ENCODE measurements at regions not wholly inside any gene's neighbourhood (a gene's known extent, or its start where the extent isn't known, plus 50 kb on each side); places are given as distances from the start of the nearest gene placed in this dataset.

DNA sequence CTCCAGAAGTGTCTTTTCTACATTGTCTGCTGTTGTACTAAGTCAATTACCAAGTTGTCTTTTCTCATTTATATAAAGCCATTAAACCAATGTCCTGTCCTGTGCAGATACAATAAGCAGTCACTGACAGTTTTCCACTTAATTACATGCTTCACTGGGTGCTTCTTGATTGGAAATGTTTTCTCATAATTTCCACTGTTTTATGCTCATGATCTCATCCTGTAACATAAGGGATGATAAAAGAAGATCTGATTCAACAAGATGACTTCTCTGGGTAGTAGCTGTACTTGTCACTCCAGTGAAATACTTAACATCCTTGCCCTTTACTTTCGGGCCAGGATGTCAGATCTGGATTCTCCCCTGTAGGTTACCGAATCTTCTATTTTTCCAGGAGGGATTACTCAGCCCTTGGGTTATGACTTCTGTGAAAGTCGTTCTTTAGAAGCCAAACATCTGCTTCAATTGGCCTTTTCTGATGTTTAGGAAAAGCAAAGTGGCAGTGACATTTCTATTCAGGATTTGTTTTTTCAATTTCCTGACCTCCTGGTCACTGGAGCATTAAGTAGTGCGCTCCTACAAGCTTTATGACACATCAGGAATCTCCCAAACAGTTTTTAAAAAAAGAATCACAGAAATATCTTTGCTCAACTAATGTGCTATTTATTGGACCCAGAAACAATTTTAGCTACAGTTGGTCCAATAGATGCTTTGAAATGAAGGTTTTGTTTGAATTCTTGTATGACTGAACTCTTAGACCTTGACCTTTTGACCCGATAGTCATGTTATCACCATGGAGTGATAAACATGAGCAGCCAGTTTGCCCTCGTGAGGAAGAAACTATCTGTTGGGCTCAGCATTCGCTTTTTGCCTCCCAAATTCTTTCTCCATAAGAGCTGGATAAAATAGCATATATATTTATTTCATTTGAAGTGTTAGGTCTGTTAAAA, 234.5 kb upstream of the SSTR1 start:
- no TSS peak for BruUV-seq (replicated peaks)
- no peaks in the 10 kb centered on the region for H3K9me3 Mint-ChIP-seq (ENCODE audit: unreplicated experiment)

DNA sequence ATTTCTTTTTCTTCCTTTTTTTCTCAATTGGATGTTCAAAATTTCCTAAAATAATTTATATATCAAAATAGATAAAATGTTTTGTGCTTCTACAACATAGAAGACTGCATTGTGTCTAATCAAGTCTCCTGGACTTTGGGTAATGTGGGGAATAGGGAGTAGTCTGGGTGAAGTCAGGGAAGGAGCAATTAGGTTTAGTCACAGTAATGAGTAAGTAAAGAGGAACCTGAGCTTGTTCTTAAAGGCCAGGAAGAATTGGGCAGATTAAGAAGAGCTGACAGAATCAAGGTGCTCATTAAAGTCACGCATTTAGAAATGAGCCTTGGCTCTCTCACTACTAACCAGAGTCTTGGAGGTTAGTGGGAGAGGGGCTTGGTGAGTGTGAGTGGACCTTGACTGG, 233.3 kb upstream of the SSTR1 start:
- no peaks in the 10 kb centered on the region for H3K9me3 Mint-ChIP-seq (ENCODE audit: unreplicated experiment)

More for the DNA sequence above, 234.5 kb upstream of the SSTR1 start:
- no peak overlapping the region for H3K4me3 Mint-ChIP-seq (ENCODE audit: unreplicated experiment)
- TF ChIP-seq, protein P1, sequence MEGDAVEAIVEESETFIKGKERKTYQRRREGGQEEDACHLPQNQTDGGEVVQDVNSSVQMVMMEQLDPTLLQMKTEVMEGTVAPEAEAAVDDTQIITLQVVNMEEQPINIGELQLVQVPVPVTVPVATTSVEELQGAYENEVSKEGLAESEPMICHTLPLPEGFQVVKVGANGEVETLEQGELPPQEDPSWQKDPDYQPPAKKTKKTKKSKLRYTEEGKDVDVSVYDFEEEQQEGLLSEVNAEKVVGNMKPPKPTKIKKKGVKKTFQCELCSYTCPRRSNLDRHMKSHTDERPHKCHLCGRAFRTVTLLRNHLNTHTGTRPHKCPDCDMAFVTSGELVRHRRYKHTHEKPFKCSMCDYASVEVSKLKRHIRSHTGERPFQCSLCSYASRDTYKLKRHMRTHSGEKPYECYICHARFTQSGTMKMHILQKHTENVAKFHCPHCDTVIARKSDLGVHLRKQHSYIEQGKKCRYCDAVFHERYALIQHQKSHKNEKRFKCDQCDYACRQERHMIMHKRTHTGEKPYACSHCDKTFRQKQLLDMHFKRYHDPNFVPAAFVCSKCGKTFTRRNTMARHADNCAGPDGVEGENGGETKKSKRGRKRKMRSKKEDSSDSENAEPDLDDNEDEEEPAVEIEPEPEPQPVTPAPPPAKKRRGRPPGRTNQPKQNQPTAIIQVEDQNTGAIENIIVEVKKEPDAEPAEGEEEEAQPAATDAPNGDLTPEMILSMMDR (IDR thresholded peaks at IDR 0.05; ENCODE audit: unreplicated experiment), result no peak
- peaks cover 5% of the 10 kb centered on the region for H3K4me1 Mint-ChIP-seq (ENCODE audit: insufficient read depth, unreplicated experiment)
- intact Hi-C loops (cut with micrococcal nuclease), result no loop called here
- no peak overlapping the region for H3K27ac Mint-ChIP-seq (ENCODE audit: low read depth, unreplicated experiment)
- ChIA-PET CTCF (no interaction called here), POLR2A (interaction anchor here (0.6 to 1.4 kb wide), 2 partner anchors 62 to 856 kb away, joined by 3 read pairs; no protein-coding TSS in a partner anchor)
- no peaks in the 10 kb centered on the region for H3K36me3 Mint-ChIP-seq (ENCODE audit: insufficient read depth, unreplicated experiment)
- no peak for DNase-seq (ENCODE audit: unreplicated experiment)
- H3K27me3 Mint-ChIP-seq (ENCODE audit: insufficient read depth, unreplicated experiment), result no peaks in the 10 kb centered on the region

DNA sequence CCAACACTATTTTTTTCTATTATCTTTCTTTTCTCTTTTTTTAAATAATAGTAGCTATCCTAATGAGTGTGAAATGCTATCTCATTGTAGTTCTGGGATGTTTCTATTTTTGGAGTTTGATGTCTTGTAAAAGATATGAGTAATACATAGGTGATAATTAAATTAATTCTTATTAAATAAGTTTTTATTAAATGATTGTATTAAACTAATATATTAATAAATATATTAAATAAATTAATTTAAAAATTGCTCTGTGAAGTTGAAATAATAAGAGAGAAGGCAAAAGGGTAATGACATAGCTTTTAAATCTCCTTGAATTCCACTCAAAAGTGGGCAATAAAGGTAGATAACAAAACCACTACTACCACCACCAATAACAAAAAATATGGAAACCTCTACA, 230.2 kb upstream of the SSTR1 start:
- CTCF ChIA-PET, result interaction anchor here (0.6 kb wide), 1 partner anchor 71 kb away, joined by 3 read pairs; no protein-coding TSS in a partner anchor
- H3K27ac Mint-ChIP-seq (ENCODE audit: low read depth, unreplicated experiment), result no peak overlapping the region
- H3K36me3 Mint-ChIP-seq (ENCODE audit: insufficient read depth, unreplicated experiment), result no peaks in the 10 kb centered on the region
- no peaks in the 10 kb centered on the region for H3K4me1 Mint-ChIP-seq (ENCODE audit: insufficient read depth, unreplicated experiment)
- intact Hi-C loops (cut with micrococcal nuclease), result no loop called here
- H3K27me3 Mint-ChIP-seq (ENCODE audit: insufficient read depth, unreplicated experiment), result no peaks in the 10 kb centered on the region
- no peak for DNase-seq (ENCODE audit: unreplicated experiment)
- H3K9me3 Mint-ChIP-seq (ENCODE audit: unreplicated experiment), result peaks cover 12% of the 10 kb centered on the region
- no TSS peak for BruUV-seq (replicated peaks)
- TF ChIP-seq, protein P1 (IDR thresholded peaks at IDR 0.05; ENCODE audit: unreplicated experiment), result no peak
- POLR2A ChIA-PET, result interaction anchor here (0.7 kb wide), 1 partner anchor 270 kb away, joined by 3 read pairs; no protein-coding TSS in a partner anchor
- H3K4me3 Mint-ChIP-seq (ENCODE audit: unreplicated experiment), result no peak overlapping the region

More for the DNA sequence above, 233.3 kb upstream of the SSTR1 start:
- no peak for DNase-seq (ENCODE audit: unreplicated experiment)
- POLR2A ChIA-PET, result interaction anchor here (1.4 kb wide), 1 partner anchor 63 kb away, joined by 3 read pairs; no protein-coding TSS in a partner anchor
- intact Hi-C loops (cut with micrococcal nuclease), result no loop called here
- CTCF ChIA-PET, result interaction anchor here (1.2 kb wide), 1 partner anchor 12 kb away, joined by 6 read pairs; no protein-coding TSS in a partner anchor
- no peak overlapping the region for H3K27ac Mint-ChIP-seq (ENCODE audit: low read depth, unreplicated experiment)
- no peaks in the 10 kb centered on the region for H3K36me3 Mint-ChIP-seq (ENCODE audit: insufficient read depth, unreplicated experiment)
- TF ChIP-seq, protein P1 (IDR thresholded peaks at IDR 0.05; ENCODE audit: unreplicated experiment), result no peak
- no peaks in the 10 kb centered on the region for H3K27me3 Mint-ChIP-seq (ENCODE audit: insufficient read depth, unreplicated experiment)
- no TSS peak for BruUV-seq (replicated peaks)
- no peak overlapping the region for H3K4me3 Mint-ChIP-seq (ENCODE audit: unreplicated experiment)
- peaks cover 5% of the 10 kb centered on the region for H3K4me1 Mint-ChIP-seq (ENCODE audit: insufficient read depth, unreplicated experiment)

DNA sequence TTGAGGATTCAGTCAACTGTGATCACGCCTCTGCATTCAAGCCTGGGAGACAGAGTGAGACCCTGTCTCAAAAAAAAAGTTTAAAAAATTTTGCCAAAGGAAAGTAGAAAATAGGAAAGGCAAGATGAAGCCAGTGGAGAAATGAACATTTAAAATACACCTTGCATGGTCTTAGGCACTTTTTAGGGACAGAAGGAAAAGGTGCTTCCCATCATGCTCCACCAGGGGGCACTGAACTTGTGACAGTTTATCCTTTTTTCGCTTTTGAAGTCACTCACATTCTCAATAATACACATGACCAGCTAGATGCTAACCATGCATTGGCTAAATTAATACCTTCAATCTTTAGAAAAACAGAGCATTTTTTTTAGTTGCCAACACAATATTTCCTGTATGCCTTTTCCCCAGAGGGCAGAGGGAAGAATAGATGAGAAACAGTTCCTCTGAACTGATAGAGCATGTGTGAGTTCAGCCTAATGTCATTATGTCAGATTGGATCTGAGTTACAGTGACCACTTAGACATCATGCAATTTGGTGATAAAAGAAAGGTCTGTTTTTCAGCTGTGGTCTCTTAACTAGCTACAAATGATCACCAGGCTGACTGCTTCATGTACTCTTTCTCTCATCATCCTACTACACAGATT, 221.8 kb upstream of the SSTR1 start:
- BruUV-seq (replicated peaks), result no TSS peak
- no peaks in the 10 kb centered on the region for H3K36me3 Mint-ChIP-seq (ENCODE audit: insufficient read depth, unreplicated experiment)
- TF ChIP-seq, protein P1 (IDR thresholded peaks at IDR 0.05; ENCODE audit: unreplicated experiment), result peak; percentile 77
- DNase-seq (ENCODE audit: unreplicated experiment), result peak; percentile 72
- CTCF ChIA-PET, result interaction anchor here (0.6 to 1.9 kb wide), 26 partner anchors 12 to 905 kb away, joined by 3 to 12 read pairs (median 3); no protein-coding TSS in a partner anchor
- POLR2A ChIA-PET, result interaction anchor here (0.6 to 1.2 kb wide), 2 partner anchors 15 to 212 kb away, joined by 3 read pairs; no protein-coding TSS in a partner anchor
- no peaks in the 10 kb centered on the region for H3K27me3 Mint-ChIP-seq (ENCODE audit: insufficient read depth, unreplicated experiment)
- H3K4me1 Mint-ChIP-seq (ENCODE audit: insufficient read depth, unreplicated experiment), result no peaks in the 10 kb centered on the region
- H3K4me3 Mint-ChIP-seq (ENCODE audit: unreplicated experiment), result no peak overlapping the region
- H3K27ac Mint-ChIP-seq (ENCODE audit: low read depth, unreplicated experiment), result no peak overlapping the region
- intact Hi-C loops (cut with micrococcal nuclease), result loop anchor here (1.0 to 2.0 kb wide), 3 partner anchors 211 to 881 kb away; no protein-coding TSS in a partner anchor
- peaks cover 12% of the 10 kb centered on the region for H3K9me3 Mint-ChIP-seq (ENCODE audit: unreplicated experiment)
